GM03348 (cell line): ENCODE measurements at regions not wholly inside any gene's neighbourhood (a gene's known extent, or its start where the extent isn't known, plus 50 kb on each side); places are given as distances from the start of the nearest gene placed in this dataset.

Source experiments
- DNase-seq: peaks from one replicate; pipeline ENCODE4 v3.0.0; 2012; ENCODE audit warnings: low spot score

DNA sequence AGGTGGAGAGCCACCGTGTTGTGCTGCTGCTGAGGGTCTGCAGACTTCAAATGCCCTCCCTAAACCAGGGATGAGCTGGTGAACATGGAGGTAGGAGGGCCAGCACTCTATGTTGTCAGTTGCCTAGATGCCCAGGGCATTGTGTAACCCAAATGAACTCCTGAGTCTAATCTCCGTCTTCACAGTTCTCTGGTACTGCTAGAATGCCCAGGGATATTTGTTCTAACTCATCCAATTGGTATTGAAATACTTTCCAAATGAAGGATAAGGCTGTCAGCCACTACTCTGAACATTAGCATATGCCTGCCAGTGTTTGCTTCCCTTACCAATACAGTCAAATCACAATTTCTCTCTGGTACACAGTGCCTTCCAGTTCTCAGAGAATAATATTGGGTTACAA is 492.6 kb downstream of the SLC4A3 start:
- DNase-seq = no peak

DNA sequence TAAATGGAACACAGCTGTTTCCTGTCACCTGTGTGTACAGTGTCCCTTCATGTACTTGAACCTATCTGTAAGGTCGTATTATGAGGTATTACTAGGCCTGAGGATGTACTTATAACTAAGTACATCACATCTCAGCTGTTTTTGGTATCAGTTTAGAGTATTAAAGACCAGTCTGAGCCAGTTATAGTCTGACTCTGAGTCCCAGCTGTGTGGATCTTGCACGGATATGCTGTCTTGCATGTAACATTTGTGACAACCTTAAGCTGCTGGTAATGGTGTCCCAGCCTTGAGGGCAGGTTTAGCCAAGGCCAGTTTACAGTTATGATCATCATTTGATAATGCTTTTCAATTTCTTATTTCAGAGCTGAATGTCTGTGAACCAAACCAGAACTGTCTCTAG is 496.3 kb downstream of the SLC4A3 start:
- no peak for DNase-seq

DNA sequence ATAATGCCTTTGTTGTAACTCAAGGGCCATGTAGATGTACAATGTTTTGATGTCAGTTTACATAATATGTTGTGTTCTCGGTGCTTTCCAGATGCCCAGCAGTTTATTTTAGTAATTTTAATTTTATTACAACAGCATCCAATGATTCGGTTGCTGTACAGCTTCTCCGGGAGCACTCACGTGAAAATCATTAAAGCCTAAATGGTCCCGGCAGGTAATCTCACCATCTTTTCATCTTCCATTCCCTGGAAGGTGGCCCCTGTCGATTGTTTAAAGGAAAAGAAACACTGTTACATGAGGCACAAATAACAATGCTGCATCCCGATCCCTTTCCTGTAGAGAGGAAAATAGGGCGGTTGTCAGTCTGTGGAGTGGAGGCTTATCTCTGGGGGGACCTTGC is 498.1 kb downstream of the SLC4A3 start:
- DNase-seq = no peak

DNA sequence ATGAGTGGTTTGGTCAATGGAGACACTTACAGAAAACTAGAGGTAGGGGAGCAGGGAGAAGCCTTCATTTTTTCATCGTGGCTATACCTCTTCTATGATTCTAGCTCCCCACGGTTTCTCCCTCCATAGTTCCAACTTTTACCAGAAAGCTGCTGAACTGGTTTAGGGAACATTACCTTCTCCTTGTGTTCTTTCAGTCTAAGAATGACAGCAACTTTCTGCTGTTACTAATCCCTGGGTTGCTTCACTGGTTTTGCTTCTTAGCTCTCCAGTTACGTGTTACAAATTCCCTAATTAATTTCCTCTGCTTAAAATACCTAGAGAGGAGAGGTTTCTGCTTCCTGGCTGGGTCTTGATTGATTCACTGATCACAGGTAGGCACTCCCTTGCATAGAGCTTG is 499.9 kb downstream of the SLC4A3 start:
- DNase-seq = no peak

DNA sequence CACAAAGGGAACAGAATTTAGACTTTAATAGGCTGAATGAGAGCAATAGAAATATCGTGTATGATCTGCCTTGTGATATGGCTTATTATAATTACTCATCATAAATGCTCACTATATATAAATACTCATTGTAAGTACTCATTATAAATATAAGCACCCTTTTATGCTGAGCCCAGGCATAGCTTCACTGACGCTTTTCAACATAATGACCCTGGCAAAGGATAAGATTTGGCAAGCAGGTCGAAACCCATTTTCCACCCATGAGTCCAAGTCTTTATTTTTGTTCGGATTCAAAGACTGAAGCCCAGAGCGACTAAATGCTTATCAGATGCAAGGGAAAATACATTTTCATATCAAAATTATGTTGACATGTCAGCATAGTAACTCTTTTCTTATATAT is 500.4 kb downstream of the SLC4A3 start:
- DNase-seq = no peak

DNA sequence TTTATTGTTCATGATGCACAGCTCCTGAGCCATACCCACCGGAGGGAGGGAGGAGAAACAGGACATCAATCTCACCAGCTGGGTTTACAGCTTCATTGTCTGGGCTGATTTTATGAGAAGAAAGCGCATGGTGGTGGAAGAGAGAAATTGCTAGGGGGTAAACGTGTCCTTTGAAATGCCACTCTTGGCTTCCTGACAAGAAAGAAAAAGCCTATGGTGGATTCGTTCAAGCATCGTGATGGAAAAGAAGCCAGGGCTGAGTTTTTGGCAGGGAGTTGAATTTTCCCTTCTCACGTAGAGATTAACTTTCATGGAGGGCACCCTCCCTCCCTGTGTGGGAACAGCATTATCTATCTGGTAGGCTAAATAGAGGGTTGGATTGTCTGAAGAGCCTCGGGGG is 502.0 kb downstream of the SLC4A3 start:
- DNase-seq = no peak

DNA sequence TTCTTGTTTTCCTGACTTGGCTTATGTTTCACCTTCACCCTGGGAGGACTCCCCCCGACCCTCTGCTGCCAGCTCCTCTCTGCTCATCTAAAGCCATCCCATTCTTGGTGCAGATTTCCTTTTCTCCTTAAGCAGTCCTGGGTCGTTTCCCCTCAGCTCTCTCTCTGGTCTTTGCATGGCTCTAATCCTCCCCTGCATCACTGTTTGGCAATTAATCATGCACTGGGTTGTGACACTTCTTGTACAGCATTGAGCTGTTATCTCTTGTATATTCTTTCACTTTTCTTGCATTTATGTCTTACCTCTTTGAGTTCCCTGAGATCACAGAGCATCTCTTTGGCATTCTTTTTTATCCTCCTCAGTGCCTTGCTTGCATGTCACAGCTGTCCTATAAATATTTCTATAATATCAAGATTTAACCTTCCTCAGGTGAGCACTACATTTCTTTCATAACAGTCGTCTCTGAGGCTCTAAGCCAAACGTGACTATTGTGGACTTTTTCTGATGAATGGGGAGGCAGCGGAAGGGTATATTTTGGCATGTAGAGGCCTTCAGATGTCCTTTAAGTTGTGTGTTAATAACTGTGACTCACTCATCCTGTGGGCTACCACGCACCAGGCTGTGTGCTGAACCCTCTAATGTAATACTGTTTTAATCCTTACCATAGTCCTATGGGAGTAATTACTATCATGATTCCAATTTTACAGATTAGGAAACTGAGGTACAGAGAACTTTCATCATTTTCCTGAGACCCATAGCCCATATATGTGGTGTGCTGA is 507.5 kb downstream of the SLC4A3 start:
- no peak for DNase-seq

DNA sequence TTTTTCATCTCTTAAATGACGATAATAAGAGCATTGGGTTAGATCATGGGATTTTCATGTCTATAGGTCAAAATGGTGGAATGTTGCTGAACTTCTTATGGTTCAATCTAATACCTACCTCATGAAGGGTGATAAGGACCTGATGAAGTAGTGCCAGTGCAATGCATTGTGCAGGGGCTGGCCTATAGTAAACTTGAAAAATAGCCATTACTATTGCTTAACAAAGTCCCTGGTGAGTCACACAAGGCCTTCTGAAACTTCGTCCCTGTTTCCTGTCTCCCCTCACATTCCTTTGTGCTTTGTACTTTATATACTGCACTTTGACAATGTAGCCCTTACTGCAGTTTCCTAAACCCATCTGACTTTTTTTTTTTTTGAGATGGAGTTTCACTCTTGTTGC is 515.9 kb downstream of the SLC4A3 start:
- DNase-seq = peak; percentile 73

DNA sequence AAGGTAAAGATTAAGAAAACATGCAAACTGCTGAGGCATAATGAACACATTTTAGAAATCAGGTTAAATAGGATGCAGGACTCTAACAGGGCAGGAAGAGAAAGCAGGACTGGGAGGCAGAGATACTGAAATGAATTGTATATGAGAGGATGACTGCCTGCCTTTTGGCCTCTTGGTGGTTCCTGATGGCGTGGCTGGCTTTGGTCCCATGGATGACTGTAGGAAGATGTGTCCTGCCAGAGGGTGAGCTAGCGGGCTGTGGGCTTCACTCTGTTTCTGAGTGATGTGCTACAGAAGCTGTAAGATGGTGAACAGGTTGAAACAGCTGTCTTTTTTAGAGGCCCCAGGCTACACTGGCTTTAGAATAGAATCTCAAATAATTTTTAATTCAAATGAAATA is 517.0 kb downstream of the SLC4A3 start:
- DNase-seq = peak; percentile 30

DNA sequence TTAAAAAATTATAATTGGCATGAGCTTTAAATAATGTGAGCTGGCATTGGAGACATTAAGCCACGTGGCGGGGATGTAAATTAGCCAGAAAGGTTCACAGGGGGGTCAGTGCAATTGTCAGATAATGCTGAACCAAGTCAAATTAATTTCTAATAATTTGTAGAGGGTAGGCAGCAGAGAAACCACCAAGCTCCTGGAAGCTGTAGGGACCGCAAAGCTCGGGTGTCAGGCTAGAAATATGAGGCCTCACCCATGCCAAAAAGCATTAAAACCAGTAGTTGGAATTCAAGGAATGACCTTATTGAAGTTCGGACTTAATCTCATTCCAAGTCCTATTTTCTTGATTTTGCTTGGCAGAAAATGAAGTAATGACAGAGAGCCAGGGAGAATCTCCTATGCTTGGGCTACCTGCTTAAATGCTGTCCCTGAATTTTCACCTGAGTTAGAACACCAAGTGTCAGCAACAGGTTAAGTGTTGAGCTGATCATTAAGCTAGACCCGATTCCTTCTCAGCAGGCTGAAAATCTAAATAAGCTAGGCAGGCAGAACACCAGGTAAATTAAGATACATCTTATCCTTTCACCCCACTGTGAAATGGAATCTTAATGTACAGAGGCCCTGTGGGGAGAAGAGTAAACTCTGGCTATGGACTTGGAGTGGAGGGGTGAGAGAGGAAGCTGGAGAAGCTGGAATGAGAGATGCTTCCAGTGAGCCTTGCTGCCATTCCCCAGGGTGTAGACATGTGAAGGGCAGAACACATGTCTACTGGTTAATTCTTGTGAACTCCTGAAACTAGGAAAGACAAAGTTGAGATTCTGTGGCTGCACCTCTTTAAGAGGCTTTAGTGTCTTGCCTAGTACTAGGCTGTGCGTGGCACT is 520.0 kb downstream of the SLC4A3 start:
- DNase-seq = peak; percentile 77

DNA sequence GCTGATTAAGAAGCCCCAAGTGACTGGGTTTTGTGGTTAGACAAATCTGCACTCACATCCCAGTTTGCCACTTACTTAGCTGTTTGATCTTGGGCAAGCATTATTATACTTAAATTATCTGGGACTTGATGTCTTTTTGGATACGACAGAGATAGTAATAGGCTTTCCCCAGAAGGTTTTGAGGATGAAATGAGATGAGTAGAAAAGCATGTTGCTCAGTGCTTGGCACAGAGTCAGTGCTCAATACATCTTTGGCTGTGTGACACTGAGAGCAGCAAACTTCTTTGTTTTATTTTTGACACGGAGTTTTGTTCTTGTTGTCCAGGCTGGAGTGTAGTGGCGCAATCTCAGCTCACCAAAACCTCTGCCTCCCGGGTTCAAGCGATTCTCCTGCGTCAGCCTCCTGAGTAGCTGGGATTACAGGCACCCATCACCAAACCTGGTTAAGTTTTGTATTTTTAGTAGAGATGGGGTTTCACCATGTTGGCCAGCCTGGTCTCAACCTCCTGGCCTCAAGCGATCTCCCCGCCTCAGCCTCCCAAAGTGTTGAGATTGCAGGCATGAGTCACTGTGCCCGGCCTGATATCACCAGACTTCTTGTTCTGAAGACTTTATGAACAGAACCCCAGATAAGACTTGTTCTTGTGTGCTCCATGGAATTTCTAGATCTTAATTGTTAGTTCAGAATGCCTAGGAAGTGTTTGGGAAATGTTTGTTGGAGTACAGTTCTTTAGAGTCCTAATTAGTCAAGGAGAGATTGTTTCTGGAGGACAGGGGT is 521.2 kb downstream of the SLC4A3 start:
- DNase-seq = no peak

DNA sequence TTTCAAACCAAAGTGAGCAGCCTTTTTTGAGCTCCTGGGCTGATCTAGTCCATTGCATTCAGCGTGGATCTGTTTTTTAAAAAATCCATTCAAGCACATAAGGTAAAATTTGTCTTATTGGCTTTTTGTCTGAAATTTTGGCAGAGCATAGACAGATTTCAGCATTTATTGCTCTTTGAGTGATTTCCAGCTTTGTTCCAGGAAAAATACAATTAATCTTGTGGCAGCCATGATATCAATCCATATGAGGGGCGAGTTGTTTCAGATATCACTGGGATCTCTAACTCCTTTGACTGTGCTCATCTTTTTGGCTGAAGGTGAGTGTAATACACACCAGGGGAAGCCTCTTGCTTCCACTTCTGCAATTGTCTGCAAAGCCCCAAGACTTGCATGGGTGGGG is 523.9 kb downstream of the SLC4A3 start:
- no peak for DNase-seq

DNA sequence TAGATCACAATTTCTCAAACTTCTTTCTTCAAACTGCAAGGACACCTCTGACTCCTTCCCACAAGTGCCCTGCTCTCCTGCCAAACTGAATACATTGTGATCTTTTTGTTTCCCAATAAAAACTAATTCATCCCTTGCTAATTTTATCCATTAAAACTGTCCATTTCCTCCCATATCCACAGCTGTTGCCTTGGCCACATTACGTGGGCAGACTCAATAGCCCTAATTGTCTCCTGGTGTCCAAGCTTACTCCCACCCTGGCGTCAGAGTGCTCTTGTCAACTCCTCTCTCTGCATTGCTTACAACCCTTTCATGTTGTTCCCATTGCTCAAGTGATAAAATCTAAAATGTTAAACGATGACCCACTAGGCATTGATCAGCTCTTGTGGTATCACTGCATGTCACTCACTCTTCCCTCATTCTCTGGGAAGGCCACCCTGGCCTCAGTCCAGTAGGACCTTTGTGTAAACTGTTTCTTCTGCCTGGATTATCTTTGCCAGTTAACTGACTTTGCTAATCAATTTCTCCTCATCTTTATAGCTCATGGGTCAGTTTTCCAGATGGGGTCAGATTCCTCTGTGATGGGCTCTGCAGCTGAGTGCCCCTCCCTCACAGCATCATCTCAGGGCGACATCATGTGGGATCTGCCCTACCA is 525.0 kb downstream of the SLC4A3 start:
- DNase-seq = no peak

DNA sequence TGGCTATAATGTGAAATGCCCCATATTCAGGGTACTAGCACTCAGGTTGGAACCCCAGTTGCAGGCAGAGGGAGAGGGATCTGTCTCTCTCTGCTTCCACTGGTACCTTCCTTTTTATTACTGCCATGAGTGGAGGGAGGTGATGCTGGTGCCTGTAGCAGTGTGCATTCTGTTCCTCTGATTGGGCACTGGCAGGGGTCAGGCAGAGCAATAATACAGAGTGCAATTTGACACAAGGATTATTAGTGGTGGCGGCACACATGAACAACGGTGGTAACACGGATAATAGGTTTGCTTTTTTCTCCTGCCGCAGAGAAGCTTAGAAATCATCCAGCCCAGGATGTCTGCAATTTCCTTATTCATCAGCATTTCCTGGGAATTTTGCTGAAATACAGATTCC is 525.7 kb downstream of the SLC4A3 start:
- DNase-seq = no peak

DNA sequence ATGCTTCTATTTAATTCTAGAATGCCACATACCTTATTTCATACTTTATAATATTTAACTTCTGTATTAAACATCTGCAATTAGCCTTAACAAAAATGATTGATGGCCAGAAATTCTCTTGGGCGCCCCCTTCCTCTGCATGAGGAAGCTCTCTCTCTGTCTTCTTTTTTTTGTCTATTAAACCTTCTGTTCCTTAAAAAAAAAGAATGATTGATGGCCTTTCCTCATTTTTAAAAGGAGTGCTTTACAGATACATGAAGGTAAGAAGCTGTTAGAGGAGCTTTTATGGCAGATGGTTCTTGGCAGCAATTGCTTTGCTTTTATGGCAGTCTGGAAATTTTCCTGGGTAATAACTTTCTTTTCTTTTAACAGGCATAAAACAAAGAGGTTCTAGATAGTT is 526.9 kb downstream of the SLC4A3 start:
- no peak for DNase-seq

DNA sequence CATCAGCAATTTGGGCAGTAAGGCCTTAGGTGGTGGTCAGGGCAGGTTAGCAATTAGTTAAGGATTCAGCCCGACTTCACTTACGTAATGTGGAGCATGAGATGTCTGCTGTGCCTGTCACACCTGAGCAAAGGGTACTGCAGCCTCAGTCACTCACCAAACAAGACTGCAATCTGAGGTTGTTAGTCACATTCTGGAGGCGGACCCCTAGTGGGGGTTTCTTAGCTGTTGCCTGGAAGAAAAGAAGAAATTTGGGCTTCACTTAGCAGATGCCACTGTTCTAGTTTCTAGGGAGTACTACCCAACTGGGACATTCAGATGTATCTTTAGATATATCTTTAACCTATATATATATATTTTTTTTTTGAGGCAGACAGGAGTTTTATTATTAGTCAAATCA is 529.9 kb downstream of the SLC4A3 start:
- no peak for DNase-seq

DNA sequence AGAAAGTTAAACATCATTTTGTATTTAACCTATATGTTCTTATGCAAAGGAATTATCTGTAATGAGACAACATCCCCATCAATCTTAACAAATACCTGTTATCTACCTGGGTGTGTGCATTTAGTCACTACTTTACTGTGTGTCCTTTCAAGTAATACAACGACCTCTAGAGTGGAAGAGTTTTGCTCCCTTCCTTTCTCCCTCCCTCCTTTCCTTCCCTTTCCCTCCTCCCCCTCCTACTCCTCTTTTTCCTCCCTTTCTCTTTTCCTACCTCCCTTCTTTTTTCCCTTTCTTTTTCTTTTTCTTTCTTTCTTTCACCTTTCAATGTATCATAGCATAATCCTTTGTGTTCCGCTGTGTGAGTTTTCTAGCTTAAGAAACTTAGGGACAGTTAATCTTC is 532.3 kb downstream of the SLC4A3 start:
- DNase-seq = no peak

DNA sequence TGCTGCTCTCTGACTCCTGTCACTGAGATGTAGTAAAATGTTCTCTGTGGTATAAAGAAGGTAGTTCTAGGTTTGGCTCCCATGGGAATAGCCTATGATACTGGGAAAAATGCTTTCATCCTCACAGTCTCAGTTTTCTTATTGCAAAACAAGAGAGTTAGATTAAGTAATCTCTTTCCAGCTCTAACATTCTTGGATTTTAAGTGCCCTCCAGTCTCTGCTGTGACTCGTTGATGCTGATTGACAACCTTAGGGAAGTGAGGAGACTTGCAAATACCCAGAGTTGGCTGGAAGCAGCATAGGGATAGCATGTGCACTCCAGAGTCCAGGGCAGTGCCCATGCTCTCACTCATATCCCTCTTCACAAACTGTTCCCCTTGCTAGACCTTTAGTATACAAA is 534.9 kb downstream of the SLC4A3 start:
- DNase-seq = peak; percentile 37

DNA sequence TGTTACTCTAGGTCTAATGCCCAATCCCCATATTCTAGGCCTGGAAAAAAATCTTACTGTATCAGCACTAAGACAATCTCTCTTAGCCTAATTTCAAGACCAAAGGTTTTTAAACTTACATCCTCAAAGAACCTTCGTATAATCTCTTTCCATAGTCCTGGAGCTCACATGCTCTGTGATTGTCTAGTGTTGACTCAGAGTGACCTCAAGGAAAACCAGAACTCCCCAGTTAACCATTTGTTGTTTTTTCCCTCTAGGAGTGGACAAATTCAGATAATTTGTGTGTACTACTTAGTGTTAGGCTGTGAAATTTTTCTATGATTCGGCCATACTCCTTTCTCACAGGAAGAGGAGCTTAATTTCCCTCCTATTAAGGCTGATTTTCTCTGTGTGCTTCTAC is 536.1 kb downstream of the SLC4A3 start:
- no peak for DNase-seq

DNA sequence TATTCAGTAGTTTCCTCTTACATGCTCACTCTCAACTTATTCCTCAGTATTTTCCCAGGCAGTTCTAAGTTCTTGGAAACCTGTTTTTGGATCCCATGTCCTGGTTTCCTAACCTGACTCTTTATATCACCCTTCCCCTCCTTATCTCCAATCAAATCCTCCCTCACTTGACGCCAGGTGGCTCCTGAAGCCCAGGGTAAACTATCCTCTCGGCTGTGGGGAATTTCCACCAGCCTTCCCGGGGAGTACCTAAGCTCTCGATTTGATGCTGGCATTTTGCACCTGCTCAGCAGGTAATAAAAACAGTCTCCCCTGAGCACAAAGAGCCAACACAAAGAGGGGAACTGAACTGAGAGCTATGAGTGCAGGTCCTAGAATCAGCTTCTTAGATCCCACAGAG is 538.0 kb downstream of the SLC4A3 start:
- no peak for DNase-seq

DNA sequence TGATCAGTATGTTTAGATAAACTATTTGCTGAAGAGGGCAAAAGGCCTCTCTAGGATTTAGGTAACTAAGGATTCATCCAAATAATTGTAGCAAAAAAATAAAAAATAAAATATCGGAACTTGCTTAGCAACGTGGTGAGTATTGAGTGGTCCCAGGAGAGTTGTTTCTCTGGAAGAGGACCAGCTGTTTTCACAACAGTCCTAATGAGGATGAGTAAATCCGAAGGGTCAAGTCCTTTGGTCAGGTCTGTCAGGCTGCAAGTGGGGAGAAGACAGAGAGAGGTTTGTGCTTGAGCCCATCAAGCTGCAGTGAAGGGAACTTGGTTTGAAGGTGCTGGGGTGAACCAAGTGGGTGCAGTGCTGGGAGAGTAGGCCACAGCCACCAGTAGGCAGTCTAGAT is 539.2 kb downstream of the SLC4A3 start:
- no peak for DNase-seq

DNA sequence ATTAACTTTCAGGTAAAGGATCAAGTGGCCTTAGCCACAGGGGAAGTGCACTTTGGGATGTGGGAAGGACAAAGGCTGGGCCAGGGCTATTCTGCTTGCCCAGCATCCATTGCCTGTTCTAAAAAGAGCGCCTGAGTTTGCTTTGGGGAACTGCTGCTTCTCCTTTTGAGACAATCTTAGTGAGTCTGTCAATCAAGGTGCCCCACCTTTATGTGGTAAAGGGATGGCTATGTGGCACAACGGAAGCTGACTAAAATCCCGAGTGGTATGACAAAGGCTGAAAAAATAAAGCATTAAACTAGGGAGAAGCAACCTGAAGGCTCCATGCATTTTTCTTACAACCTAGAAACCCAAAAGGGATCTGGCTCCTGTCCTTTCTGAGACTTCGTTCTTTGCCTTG is 540.5 kb downstream of the SLC4A3 start:
- DNase-seq = no peak
